GM12878 (cell line): ENCODE measurements at regions not wholly inside any gene's neighbourhood (a gene's known extent, or its start where the extent isn't known, plus 50 kb on each side); places are given as distances from the start of the nearest gene placed in this dataset.

ENCODE experiments used
- FOXK2 ChIP-seq: fragments of 450-650 bp; IDR thresholded peaks from 2 replicates; pipeline ENCODE4 v1.6.1; 2017; ENCODE audit warnings: mild to moderate bottlenecking, moderate library complexity
- RAD21 ChIP-seq: IDR thresholded peaks from 2 replicates; pipeline ENCODE4 v1.6.1; 2011; ENCODE audit warnings: mild to moderate bottlenecking, low read depth, low read length, moderate library complexity; ENCODE audit not compliant: insufficient read depth
- RB1 ChIP-seq: fragments of 450-650 bp; formaldehyde crosslinking; IDR thresholded peaks from 2 replicates; pipeline ENCODE4 v1.6.1; 2017; ENCODE audit warnings: mild to moderate bottlenecking, borderline replicate concordance
- YY1 ChIP-seq: IDR thresholded peaks from 2 replicates; pipeline ENCODE4 v1.6.1; 2011; ENCODE audit warnings: low read depth, mild to moderate bottlenecking, low read length
- TF ChIP-seq, protein P1 (sequence below), 3 experiments: IDR thresholded peaks in 2 of 3; conservative IDR thresholded peaks in 1 of 3; 2 replicates each; pipeline ENCODE4 v1.5.1; 2011; ENCODE audit warnings: low read depth in 3 of 3, low read length in 3 of 3, mild to moderate bottlenecking in 3 of 3, control low read depth in 2 of 3, moderate library complexity in 2 of 3, inconsistent platforms in 1 of 3, mixed read lengths in 1 of 3; ENCODE audit not compliant: control insufficient read depth in 2 of 3, insufficient read depth in 1 of 3; ENCODE audit errors: extremely low read depth in 1 of 3
- TF ChIP-seq, protein P2 (sequence below): IDR thresholded peaks from 2 replicates; pipeline ENCODE4 v1.6.1; 2011; ENCODE audit warnings: low read depth, mild to moderate bottlenecking, low read length, moderate library complexity, borderline replicate concordance; ENCODE audit errors: extremely low read depth

DNA sequence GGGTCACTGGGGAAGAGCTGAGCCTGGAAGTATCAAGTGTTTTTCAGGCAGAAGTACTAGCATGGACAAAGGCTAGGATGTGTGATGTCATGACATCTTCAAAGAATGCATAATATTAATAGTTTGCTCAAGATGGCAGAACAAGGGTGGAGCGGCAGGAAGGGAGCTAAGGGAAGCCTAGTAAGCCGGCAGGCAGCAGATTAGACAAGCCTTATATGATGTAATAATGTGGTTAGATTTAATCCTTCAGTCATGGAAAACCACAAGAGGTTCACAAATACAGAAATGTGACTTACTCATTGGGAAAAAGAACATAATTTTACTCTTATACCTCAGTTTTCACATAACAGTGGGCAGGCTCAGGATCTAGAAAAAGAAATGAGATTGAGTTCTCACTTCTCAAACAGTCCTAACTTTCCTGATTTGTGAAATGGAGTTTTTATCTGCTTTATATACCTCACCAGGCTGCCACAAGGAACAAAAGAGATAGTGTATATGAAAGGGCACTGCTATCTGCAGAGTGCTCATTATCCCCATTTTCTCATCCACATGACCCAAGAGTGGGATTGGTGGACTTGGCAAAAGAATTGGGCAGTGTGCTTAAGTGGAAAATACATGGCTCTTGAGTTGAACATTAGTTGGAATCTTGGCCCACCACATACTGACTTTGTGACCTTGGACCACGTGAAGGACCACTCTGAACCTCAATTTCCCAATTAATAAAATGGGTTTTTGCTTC is 89.1 kb upstream of the LHCGR start:
- TF ChIP-seq RAD21 (no peak), RB1 (no peak), YY1 (no peak), FOXK2 (no peak)
- TF ChIP-seq, protein P1, sequence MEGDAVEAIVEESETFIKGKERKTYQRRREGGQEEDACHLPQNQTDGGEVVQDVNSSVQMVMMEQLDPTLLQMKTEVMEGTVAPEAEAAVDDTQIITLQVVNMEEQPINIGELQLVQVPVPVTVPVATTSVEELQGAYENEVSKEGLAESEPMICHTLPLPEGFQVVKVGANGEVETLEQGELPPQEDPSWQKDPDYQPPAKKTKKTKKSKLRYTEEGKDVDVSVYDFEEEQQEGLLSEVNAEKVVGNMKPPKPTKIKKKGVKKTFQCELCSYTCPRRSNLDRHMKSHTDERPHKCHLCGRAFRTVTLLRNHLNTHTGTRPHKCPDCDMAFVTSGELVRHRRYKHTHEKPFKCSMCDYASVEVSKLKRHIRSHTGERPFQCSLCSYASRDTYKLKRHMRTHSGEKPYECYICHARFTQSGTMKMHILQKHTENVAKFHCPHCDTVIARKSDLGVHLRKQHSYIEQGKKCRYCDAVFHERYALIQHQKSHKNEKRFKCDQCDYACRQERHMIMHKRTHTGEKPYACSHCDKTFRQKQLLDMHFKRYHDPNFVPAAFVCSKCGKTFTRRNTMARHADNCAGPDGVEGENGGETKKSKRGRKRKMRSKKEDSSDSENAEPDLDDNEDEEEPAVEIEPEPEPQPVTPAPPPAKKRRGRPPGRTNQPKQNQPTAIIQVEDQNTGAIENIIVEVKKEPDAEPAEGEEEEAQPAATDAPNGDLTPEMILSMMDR (IDR thresholded peaks at IDR 0.05 in 2 of 3, conservative IDR thresholded peaks at IDR 0.05 in 1 of 3; ENCODE audit: control insufficient read depth in 2 of 3, extremely low read depth in 1 of 3, insufficient read depth in 1 of 3, low read depth in 3 of 3, low read length in 3 of 3): no peak
- TF ChIP-seq, protein P2, sequence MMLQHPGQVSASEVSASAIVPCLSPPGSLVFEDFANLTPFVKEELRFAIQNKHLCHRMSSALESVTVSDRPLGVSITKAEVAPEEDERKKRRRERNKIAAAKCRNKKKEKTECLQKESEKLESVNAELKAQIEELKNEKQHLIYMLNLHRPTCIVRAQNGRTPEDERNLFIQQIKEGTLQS: no peak
